ENCODE measurements at regions not wholly inside any gene's neighbourhood (a gene's known extent, or its start where the extent isn't known, plus 50 kb on each side); places are given as distances from the start of the nearest gene placed in this dataset.

GRCh38 chr7:42485301-42485766 is 248.3 kb upstream of the GLI3 start:
- DNase-seq: peak; percentile 15

- DNase-seq: no peak
Measured at GRCh38 chr7:42483886-42484285, 246.9 kb upstream of the GLI3 start.

GRCh38 chr7:42479816-42480633 is 243.0 kb upstream of the GLI3 start:
- no peak for DNase-seq

- no peak for DNase-seq
Measured at GRCh38 chr7:42479452-42479815, 242.4 kb upstream of the GLI3 start.

- DNase-seq: no peak
Measured at GRCh38 chr7:42478717-42479116, 241.7 kb upstream of the GLI3 start.

- no peak for DNase-seq
Measured at GRCh38 chr7:42476255-42476654, 239.2 kb upstream of the GLI3 start.

- no peak for DNase-seq
Measured at GRCh38 chr7:42475082-42475481, 238.1 kb upstream of the GLI3 start.

- DNase-seq: no peak
Measured at GRCh38 chr7:42473099-42473498, 236.1 kb upstream of the GLI3 start.

- DNase-seq: no peak
Measured at GRCh38 chr7:42471573-42472174, 234.7 kb upstream of the GLI3 start.

GRCh38 chr7:42469341-42469740 is 232.3 kb upstream of the GLI3 start:
- peak; percentile 34 for DNase-seq

- DNase-seq: no peak
Measured at GRCh38 chr7:42468471-42468870, 231.5 kb upstream of the GLI3 start.

- no peak for DNase-seq
Measured at GRCh38 chr7:42461537-42461936, 224.5 kb upstream of the GLI3 start.

GRCh38 chr7:42460933-42461332 is 223.9 kb upstream of the GLI3 start:
- peak; percentile 3 for DNase-seq

- no peak for DNase-seq
Measured at GRCh38 chr7:42460148-42460547, 223.1 kb upstream of the GLI3 start.

GRCh38 chr7:42457663-42458062 is 220.7 kb upstream of the GLI3 start:
- DNase-seq: no peak

- DNase-seq: no peak
Measured at GRCh38 chr7:42456756-42457276, 219.8 kb upstream of the GLI3 start.

- DNase-seq: no peak
Measured at GRCh38 chr7:42456267-42456666, 219.3 kb upstream of the GLI3 start.

- no peak for DNase-seq
Measured at GRCh38 chr7:42453931-42454361, 216.9 kb upstream of the GLI3 start.

- no peak for DNase-seq
Measured at GRCh38 chr7:42452356-42452755, 215.3 kb upstream of the GLI3 start.

- DNase-seq: no peak
Measured at GRCh38 chr7:42449431-42449830, 212.4 kb upstream of the GLI3 start.

- DNase-seq: no peak
Measured at GRCh38 chr7:42448901-42449300, 211.9 kb upstream of the GLI3 start.

GRCh38 chr7:42445691-42446090 is 208.7 kb upstream of the GLI3 start:
- DNase-seq: peak; percentile 26

GRCh38 chr7:42440951-42441350 is 203.9 kb upstream of the GLI3 start:
- DNase-seq: no peak

GRCh38 chr7:42432644-42433043 is 195.6 kb upstream of the GLI3 start:
- DNase-seq: no peak

All from HCEC 1CT (cell line).